ENCODE measurements at regions not wholly inside any gene's neighbourhood (a gene's known extent, or its start where the extent isn't known, plus 50 kb on each side); places are given as distances from the start of the nearest gene placed in this dataset.

GRCh38 chr4:60605646-60606354 lies 594.3 kb upstream of the ADGRL3 start:
- no peak for DNase-seq
- H3K27me3 Mint-ChIP-seq (ENCODE audit: unreplicated experiment) = no peaks in the 10 kb centered on the region
- peaks cover 2% of the 10 kb centered on the region for H3K9me3 Mint-ChIP-seq (ENCODE audit: low read depth, unreplicated experiment)
- no peaks in the 10 kb centered on the region for H3K4me1 Mint-ChIP-seq (ENCODE audit: low read depth, unreplicated experiment)
- CTCF ChIA-PET = no interaction called here
- H3K27ac Mint-ChIP-seq (ENCODE audit: unreplicated experiment) = no peak overlapping the region
- intact Hi-C loops (cut with micrococcal nuclease; ENCODE audit: unreplicated experiment) = no loop called here
- no peak for TF ChIP-seq CTCF (IDR thresholded peaks at IDR 0.05; ENCODE audit: unreplicated experiment)
- no TSS peak for BruUV-seq (replicated peaks)
- no peaks in the 10 kb centered on the region for H3K36me3 Mint-ChIP-seq (ENCODE audit: insufficient read depth, unreplicated experiment)
- H3K4me3 Mint-ChIP-seq (ENCODE audit: low read depth, unreplicated experiment) = no peak overlapping the region

GRCh38 chr4:60611762-60612496 lies 588.2 kb upstream of the ADGRL3 start:
- CTCF ChIA-PET = no interaction called here
- no peak for TF ChIP-seq CTCF (IDR thresholded peaks at IDR 0.05; ENCODE audit: unreplicated experiment)
- no peak for DNase-seq
- Mint-ChIP-seq H3K4me1 (ENCODE audit: low read depth, unreplicated experiment) (no peaks in the 10 kb centered on the region), H3K4me3 (ENCODE audit: low read depth, unreplicated experiment) (no peak overlapping the region), H3K9me3 (ENCODE audit: low read depth, unreplicated experiment) (peaks cover 2% of the 10 kb centered on the region), H3K36me3 (ENCODE audit: insufficient read depth, unreplicated experiment) (no peaks in the 10 kb centered on the region), H3K27ac (ENCODE audit: unreplicated experiment) (no peak overlapping the region), H3K27me3 (ENCODE audit: unreplicated experiment) (no peaks in the 10 kb centered on the region)
- intact Hi-C loops (cut with micrococcal nuclease; ENCODE audit: unreplicated experiment) = no loop called here
- BruUV-seq (replicated peaks) = no TSS peak

GRCh38 chr4:60617731-60618130 lies 582.4 kb upstream of the ADGRL3 start:
- Mint-ChIP-seq H3K27me3 (ENCODE audit: unreplicated experiment) (no peaks in the 10 kb centered on the region), H3K9me3 (ENCODE audit: low read depth, unreplicated experiment) (peaks cover 11% of the 10 kb centered on the region), H3K4me1 (ENCODE audit: low read depth, unreplicated experiment) (no peaks in the 10 kb centered on the region), H3K36me3 (ENCODE audit: insufficient read depth, unreplicated experiment) (no peaks in the 10 kb centered on the region), H3K27ac (ENCODE audit: unreplicated experiment) (no peak overlapping the region), H3K4me3 (ENCODE audit: low read depth, unreplicated experiment) (no peak overlapping the region)
- no TSS peak for BruUV-seq (replicated peaks)
- intact Hi-C loops (cut with micrococcal nuclease; ENCODE audit: unreplicated experiment) = no loop called here
- CTCF ChIA-PET = no interaction called here
- DNase-seq = no peak
- TF ChIP-seq CTCF (IDR thresholded peaks at IDR 0.05; ENCODE audit: unreplicated experiment) = no peak

GRCh38 chr4:60619531-60620305 lies 580.4 kb upstream of the ADGRL3 start:
- Mint-ChIP-seq H3K27ac (ENCODE audit: unreplicated experiment) (no peak overlapping the region), H3K27me3 (ENCODE audit: unreplicated experiment) (no peaks in the 10 kb centered on the region), H3K9me3 (ENCODE audit: low read depth, unreplicated experiment) (peaks cover 11% of the 10 kb centered on the region), H3K36me3 (ENCODE audit: insufficient read depth, unreplicated experiment) (no peaks in the 10 kb centered on the region), H3K4me1 (ENCODE audit: low read depth, unreplicated experiment) (no peaks in the 10 kb centered on the region), H3K4me3 (ENCODE audit: low read depth, unreplicated experiment) (no peak overlapping the region)
- TF ChIP-seq CTCF (IDR thresholded peaks at IDR 0.05; ENCODE audit: unreplicated experiment) = no peak
- CTCF ChIA-PET = no interaction called here
- intact Hi-C loops (cut with micrococcal nuclease; ENCODE audit: unreplicated experiment) = no loop called here
- DNase-seq = no peak
- BruUV-seq (replicated peaks) = no TSS peak

Data from Calu3 (cell line).